K562 (cell line): ENCODE measurements at regions not wholly inside any gene's neighbourhood (a gene's known extent, or its start where the extent isn't known, plus 50 kb on each side); places are given as distances from the start of the nearest gene placed in this dataset.

ENCODE experiments used
- ATAC-seq: fragments of 200-7000 bp; cut with Tn5 transposase; 3 replicates; pipeline ENCODE4 v1.9.1; 2020; ENCODE audit warnings: moderate library complexity
- BruUV-seq: library from RNA; stranded (reverse); fragments of 400-500 nt; replicated peaks from 2 replicates; lab custom pipeline; 2021; lab: Mats Ljungman, UMichigan
- CTCF ChIA-PET: fragments of 300-600 bp; formaldehyde crosslinking; extraction: SDS; loops from one replicate; lab custom pipeline; 2021; ENCODE audit warnings: low intra/inter-chr PET ratio; lab: Yijun Ruan, JAX
- POLR2A ChIA-PET: fragments of 300-600, 350-650 bp; sonication (Branson Sonifier 250); formaldehyde crosslinking; extraction: SDS; loops from one replicate; lab custom pipeline; 2021; ENCODE audit warnings: antibody characterized with exemption, inconsistent platforms; lab: Yijun Ruan, JAX
- DNase-seq, 4 experiments: peaks; one replicate each; pipeline versions ENCODE4 v3.0.0 to v3.0.0-alpha.2; 2011 to 2018; ENCODE audit warnings: low spot score in 3 of 4, mixed read lengths in 3 of 4; ENCODE audit errors: extremely low read depth in 1 of 4
- FAIRE-seq: peaks from 2 replicates; lab custom pipeline; 2011; peaks lifted over from hg19 to GRCh38; lab: Jason Lieb, UNC
- H2AFZ ChIP-seq: 2 replicates; pipeline ENCODE4 v1.6.0; 2011; ENCODE audit warnings: low read depth, low read length, control low read depth, inconsistent platforms
- H3K27ac ChIP-seq: fragments of 200-600 bp; 3 replicates; pipeline ENCODE4 v1.8.0; 2011; ENCODE audit warnings: low read depth, mild to moderate bottlenecking, control low read depth, inconsistent platforms, low read length, moderate library complexity, mixed read lengths; ENCODE audit errors: extremely low read depth
- H3K27me3 ChIP-seq, 2 experiments: fragments of 300-600 bp in 1 of 2; 2 replicates in 1 of 2; 3 replicates in 1 of 2; pipeline versions ENCODE4 v1.6.0 to v1.8.0; 2011; ENCODE audit warnings: inconsistent platforms in 2 of 2, low read length in 2 of 2, mild to moderate bottlenecking in 1 of 2, mixed read lengths in 1 of 2, moderate library complexity in 1 of 2; ENCODE audit not compliant: control insufficient read depth in 2 of 2, insufficient read depth in 2 of 2
- H3K36me3 ChIP-seq: fragments of 300-600 bp; 3 replicates; pipeline ENCODE4 v1.8.0; 2011; ENCODE audit warnings: mild to moderate bottlenecking, low read length, inconsistent platforms; ENCODE audit not compliant: control insufficient read depth, insufficient read depth
- H3K4me1 ChIP-seq, 2 experiments: fragments of 200-600 bp in 1 of 2; replicated peaks in 1 of 2; 2 replicates in 1 of 2; 3 replicates in 1 of 2; pipeline versions ENCODE4 v1.5.1 to v1.8.0; 2011; ENCODE audit warnings: inconsistent platforms in 2 of 2, low read length in 2 of 2, mild to moderate bottlenecking in 1 of 2, mixed read lengths in 1 of 2, moderate library complexity in 1 of 2; ENCODE audit not compliant: control insufficient read depth in 2 of 2, insufficient read depth in 2 of 2
- H3K4me2 ChIP-seq: 2 replicates; pipeline ENCODE4 v1.6.1; 2011; ENCODE audit warnings: low read length, control low read depth, inconsistent platforms, mixed read lengths; ENCODE audit not compliant: insufficient read depth
- H3K4me3 ChIP-seq: fragments of 200-600 bp; sonication (generic), shearing (Covaris generic); 2 replicates; pipeline ENCODE4 v1.5.1; 2016; ENCODE audit warnings: control low read depth, inconsistent platforms
- H3K79me2 ChIP-seq: fragments of 200-600 bp; 3 replicates; pipeline ENCODE4 v1.8.0; 2011; ENCODE audit warnings: low read length, inconsistent platforms; ENCODE audit not compliant: control insufficient read depth, insufficient read depth
- H3K9ac ChIP-seq, 2 experiments: 2 replicates each; pipeline versions ENCODE4 v1.6.0 to v1.6.1; 2011; ENCODE audit warnings: low read depth in 2 of 2, low read length in 2 of 2, control low read depth in 1 of 2, inconsistent platforms in 1 of 2, mild to moderate bottlenecking in 1 of 2, mixed read lengths in 1 of 2; ENCODE audit not compliant: insufficient read depth in 1 of 2
- H3K9me1 ChIP-seq: one replicate; pipeline ENCODE4 v1.6.0; 2011; ENCODE audit warnings: inconsistent platforms, mild to moderate bottlenecking, low read length, moderate library complexity; ENCODE audit not compliant: control insufficient read depth, insufficient read depth
- H3K9me3 ChIP-seq: replicated peaks from 2 replicates; pipeline ENCODE4 v1.5.1; 2011; ENCODE audit warnings: low read depth, low read length, inconsistent platforms; ENCODE audit not compliant: control insufficient read depth, insufficient read depth
- H4K20me1 ChIP-seq: replicated peaks from 2 replicates; pipeline ENCODE4 v1.6.1; 2011; ENCODE audit warnings: low read length, inconsistent platforms, mixed read lengths; ENCODE audit not compliant: control insufficient read depth, insufficient read depth
- CBFA2T3 ChIP-seq: fragments of 450-650 bp; IDR thresholded peaks from 2 replicates; pipeline ENCODE4 v1.6.1; 2017
- CLOCK ChIP-seq: fragments of 250-450 bp; sonication (Bioruptor Pico); IDR thresholded peaks from 2 replicates; pipeline ENCODE4 v1.4.0; 2020; ENCODE audit warnings: mild to moderate bottlenecking, moderate library complexity, borderline replicate concordance
- GATA2 ChIP-seq: sonication (generic); formaldehyde crosslinking; IDR thresholded peaks from 2 replicates; pipeline ENCODE4 v1.4.0; 2020; ENCODE audit warnings: mild to moderate bottlenecking, missing genetic modification reagents
- ILK ChIP-seq: fragments of 450-650 bp; IDR thresholded peaks from 2 replicates; pipeline ENCODE4 v1.6.1; 2016; ENCODE audit warnings: missing genetic modification characterization, low read depth, mild to moderate bottlenecking, missing compliant biosample characterization, moderate library complexity, borderline replicate concordance
- KHSRP ChIP-seq: fragments of 450-650 bp; IDR thresholded peaks from 2 replicates; pipeline ENCODE4 v1.6.1; 2017
- MCM5 ChIP-seq: fragments of 450-650 bp; IDR thresholded peaks from 2 replicates; pipeline ENCODE4 v1.6.1; 2016; ENCODE audit warnings: low read depth
- MEIS2 ChIP-seq: fragments of 450-650 bp; IDR thresholded peaks from 2 replicates; pipeline ENCODE4 v1.6.1; 2014; ENCODE audit warnings: mild to moderate bottlenecking; ENCODE audit not compliant: partially characterized antibody
- NFIX ChIP-seq: fragments of 250-450 bp; sonication (Bioruptor Pico); IDR thresholded peaks from 2 replicates; pipeline ENCODE4 v1.4.0; 2020; ENCODE audit warnings: low read depth, mild to moderate bottlenecking, moderate library complexity
- ZEB2 ChIP-seq: fragments of 450-650 bp; IDR thresholded peaks from 2 replicates; pipeline ENCODE4 v1.6.1; 2016
- ZNF23 ChIP-seq: fragments of 250-450 bp; sonication (Bioruptor Pico); IDR thresholded peaks from 2 replicates; pipeline ENCODE4 v1.4.0; 2020; ENCODE audit warnings: mild to moderate bottlenecking
- ZNF444 ChIP-seq: fragments of 250-450 bp; sonication (Bioruptor Pico); IDR thresholded peaks from 2 replicates; pipeline ENCODE4 v1.4.0; 2020; ENCODE audit warnings: mild to moderate bottlenecking, moderate library complexity
- WGBS: fragments of 100-300 bp; shearing (Covaris generic); methylation state at CpG from one replicate; pipeline ENCODE4 v1.1.6; 2016; ENCODE audit warnings: low coverage, mixed read lengths; ENCODE audit not compliant: insufficient coverage; ENCODE audit errors: missing lambda C conversion rate; 5-methylcytosine and 5-hydroxymethylcytosine counted together
- in situ Hi-C: fragments of 300-500 bp; cut with MboI; formaldehyde crosslinking; loops from 4 replicates; pipeline ENCODE4 v1.15.0; 2018; ENCODE audit warnings: inconsistent platforms, mixed read lengths
- intact Hi-C: fragments of 100-400 bp; cut with micrococcal nuclease; formaldehyde crosslinking; loops from 2 replicates; pipeline ENCODE4 v1.14.2; 2022

GRCh38 chr18:45165871-45166270, 449.4 kb upstream of the SLC14A2 start:
- DNase-seq (no peak), FAIRE-seq (no peak), ATAC-seq (no peak)
- ChIA-PET POLR2A (no interaction called here), CTCF (no interaction called here)
- TF ChIP-seq GATA2 (CRISPR knock-in tag) = no peak
- no peak for TF ChIP-seq ZNF23 (CRISPR knock-in tag)
- no peak for TF ChIP-seq ZNF444 (CRISPR knock-in tag)
- no peak for TF ChIP-seq KHSRP
- no peak for TF ChIP-seq CBFA2T3
- no peak for TF ChIP-seq CLOCK (CRISPR knock-in tag)
- no peak for TF ChIP-seq NFIX (CRISPR knock-in tag)
- TF ChIP-seq ZEB2 = no peak
- no peak for TF ChIP-seq ILK
- no peak for TF ChIP-seq MEIS2
- TF ChIP-seq MCM5 = no peak
- no peaks in the 10 kb centered on the region for H3K9me1 ChIP-seq
- no peak overlapping the region for H3K4me3 ChIP-seq
- H2AFZ ChIP-seq = no peak overlapping the region
- no peaks in the 10 kb centered on the region for H3K79me2 ChIP-seq
- no TSS peak for BruUV-seq
- intact Hi-C loops = no loop called here
- no peak overlapping the region for H3K9ac ChIP-seq
- in situ Hi-C loops = no loop called here
- no peaks in the 10 kb centered on the region for H3K9me3 ChIP-seq
- WGBS = 0% methylated on average over 3 of the region's 3 CpGs
- no peaks in the 10 kb centered on the region for H3K36me3 ChIP-seq
- no peaks in the 10 kb centered on the region for H3K27me3 ChIP-seq
- no peak overlapping the region for H3K27ac ChIP-seq
- no peaks in the 10 kb centered on the region for H3K4me1 ChIP-seq
- H4K20me1 ChIP-seq = no peaks in the 10 kb centered on the region
- H3K4me2 ChIP-seq = no peak overlapping the region
